Brain microvascular endothelial cell (primary cell): ENCODE measurements at regions not wholly inside any gene's neighbourhood (a gene's known extent, or its start where the extent isn't known, plus 50 kb on each side); places are given as distances from the start of the nearest gene placed in this dataset.

ENCODE experiments used
- DNase-seq: peaks from one replicate; pipeline ENCODE4 v3.0.0-alpha.2; 2020
- H3K27ac ChIP-seq: fragments of 250-450 bp; sonication (Bioruptor Pico); 2 replicates; pipeline ENCODE4 v1.5.1; 2020; ENCODE audit warnings: mild to moderate bottlenecking, moderate library complexity
- H3K27me3 ChIP-seq: fragments of 250-450 bp; sonication (Bioruptor Pico); replicated peaks from 2 replicates; pipeline ENCODE4 v1.5.1; 2020; ENCODE audit warnings: mild to moderate bottlenecking
- H3K36me3 ChIP-seq: fragments of 250-450 bp; sonication (Bioruptor Pico); replicated peaks from 2 replicates; pipeline ENCODE4 v1.5.1; 2020; ENCODE audit warnings: mild to moderate bottlenecking
- H3K4me3 ChIP-seq: 2 replicates; pipeline ENCODE4 v1.5.1; 2011; ENCODE audit warnings: low read depth, mild to moderate bottlenecking, control low read depth, low read length, moderate library complexity
- in situ Hi-C: cut with HindIII; loops from 2 replicates; pipeline ENCODE4 v1.10.0; 2017; ENCODE audit warnings: low sequenced_read_pairs, low pct_ligation_motif_present
- TF ChIP-seq, protein P1 (sequence below): IDR thresholded peaks from 2 replicates; pipeline ENCODE4 v1.5.1; 2011; ENCODE audit warnings: low read depth, mild to moderate bottlenecking, moderate library complexity, low read length, control low read depth, inconsistent platforms; ENCODE audit errors: missing control alignments

DNA sequence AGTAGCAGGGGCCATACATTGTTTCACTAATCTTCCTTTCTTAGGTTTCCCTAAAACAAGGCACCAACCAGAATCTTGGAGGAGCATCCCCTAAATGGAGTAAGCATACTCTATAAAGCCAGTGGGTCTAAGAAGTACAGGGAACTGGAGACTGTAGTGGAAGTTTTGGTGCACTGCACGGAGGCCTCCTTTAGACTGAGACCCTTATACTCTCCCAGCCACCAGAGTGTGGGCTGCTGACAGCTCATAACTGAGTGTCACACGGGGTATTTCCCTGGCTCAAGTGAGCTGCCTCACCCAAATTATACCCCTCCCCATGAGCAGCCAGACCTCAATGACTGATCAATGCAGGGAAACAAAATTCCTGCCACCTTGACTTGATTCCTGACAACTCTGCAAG is 349.5 kb downstream of the NDFIP2 start:
- Histone ChIP-seq H3K27me3 (no peaks in the 10 kb centered on the region), H3K4me3 (no peak overlapping the region), H3K36me3 (no peaks in the 10 kb centered on the region), H3K27ac (no peak overlapping the region)
- TF ChIP-seq, protein P1, sequence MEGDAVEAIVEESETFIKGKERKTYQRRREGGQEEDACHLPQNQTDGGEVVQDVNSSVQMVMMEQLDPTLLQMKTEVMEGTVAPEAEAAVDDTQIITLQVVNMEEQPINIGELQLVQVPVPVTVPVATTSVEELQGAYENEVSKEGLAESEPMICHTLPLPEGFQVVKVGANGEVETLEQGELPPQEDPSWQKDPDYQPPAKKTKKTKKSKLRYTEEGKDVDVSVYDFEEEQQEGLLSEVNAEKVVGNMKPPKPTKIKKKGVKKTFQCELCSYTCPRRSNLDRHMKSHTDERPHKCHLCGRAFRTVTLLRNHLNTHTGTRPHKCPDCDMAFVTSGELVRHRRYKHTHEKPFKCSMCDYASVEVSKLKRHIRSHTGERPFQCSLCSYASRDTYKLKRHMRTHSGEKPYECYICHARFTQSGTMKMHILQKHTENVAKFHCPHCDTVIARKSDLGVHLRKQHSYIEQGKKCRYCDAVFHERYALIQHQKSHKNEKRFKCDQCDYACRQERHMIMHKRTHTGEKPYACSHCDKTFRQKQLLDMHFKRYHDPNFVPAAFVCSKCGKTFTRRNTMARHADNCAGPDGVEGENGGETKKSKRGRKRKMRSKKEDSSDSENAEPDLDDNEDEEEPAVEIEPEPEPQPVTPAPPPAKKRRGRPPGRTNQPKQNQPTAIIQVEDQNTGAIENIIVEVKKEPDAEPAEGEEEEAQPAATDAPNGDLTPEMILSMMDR = no peak
- no peak for DNase-seq
- in situ Hi-C loops = no loop called here

- no peaks in the 10 kb centered on the region for H3K36me3 ChIP-seq
These were observed 348.9 kb downstream of the NDFIP2 start for GRCh38 chr13:79829880-79830279.

GRCh38 chr13:79825959-79826358 is 345.0 kb downstream of the NDFIP2 start:
- H3K4me3 ChIP-seq = no peak overlapping the region
- DNase-seq = no peak
- no peaks in the 10 kb centered on the region for H3K36me3 ChIP-seq
- TF ChIP-seq, protein P1 = no peak
- in situ Hi-C loops = no loop called here
- H3K27me3 ChIP-seq = no peaks in the 10 kb centered on the region
- no peak overlapping the region for H3K27ac ChIP-seq

More at GRCh38 chr13:79829880-79830279, 348.9 kb downstream of the NDFIP2 start:
- DNase-seq = no peak
- H3K4me3 ChIP-seq = no peak overlapping the region
- in situ Hi-C loops = no loop called here
- H3K27ac ChIP-seq = no peak overlapping the region
- TF ChIP-seq, protein P1 = no peak
- H3K27me3 ChIP-seq = no peaks in the 10 kb centered on the region

DNA sequence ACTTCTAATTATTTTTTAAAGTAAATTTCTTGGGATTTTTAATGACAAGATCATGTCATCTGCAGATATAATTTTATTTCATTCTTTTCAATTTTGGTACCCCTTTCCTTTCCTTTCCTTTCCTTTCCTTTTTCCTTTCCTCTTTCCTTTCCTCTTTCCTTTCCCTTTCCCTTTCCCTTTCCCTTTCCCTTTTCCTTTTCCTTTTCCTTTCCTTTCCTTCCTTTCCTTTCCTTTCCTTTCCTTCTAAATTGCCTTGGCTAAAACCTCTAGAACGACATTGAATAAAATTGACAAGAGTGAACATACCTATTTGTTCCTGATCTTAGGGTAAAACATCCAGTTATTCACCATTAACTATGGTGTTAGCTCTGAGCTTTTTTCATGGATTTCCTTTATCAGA is 334.1 kb downstream of the NDFIP2 start:
- H3K4me3 ChIP-seq = no peak overlapping the region
- in situ Hi-C loops = no loop called here
- no peak for DNase-seq
- no peaks in the 10 kb centered on the region for H3K27me3 ChIP-seq
- TF ChIP-seq, protein P1 = no peak
- H3K36me3 ChIP-seq = no peaks in the 10 kb centered on the region
- H3K27ac ChIP-seq = no peak overlapping the region

- DNase-seq = no peak
- Histone ChIP-seq H3K36me3 (no peaks in the 10 kb centered on the region), H3K27ac (no peak overlapping the region), H3K27me3 (no peaks in the 10 kb centered on the region), H3K4me3 (no peak overlapping the region)
- TF ChIP-seq, protein P1 = no peak
- in situ Hi-C loops = no loop called here
These were observed 331.3 kb downstream of the NDFIP2 start for GRCh38 chr13:79812070-79812850.

- no peak overlapping the region for H3K4me3 ChIP-seq
- no peak overlapping the region for H3K27ac ChIP-seq
- DNase-seq = no peak
- TF ChIP-seq, protein P1 = no peak
- no peaks in the 10 kb centered on the region for H3K36me3 ChIP-seq
- in situ Hi-C loops = no loop called here
- H3K27me3 ChIP-seq = no peaks in the 10 kb centered on the region
These were observed 330.2 kb downstream of the NDFIP2 start for GRCh38 chr13:79811170-79811569.
